Epithelial cell of proximal tubule (primary cell): ENCODE measurements at regions not wholly inside any gene's neighbourhood (a gene's known extent, or its start where the extent isn't known, plus 50 kb on each side); places are given as distances from the start of the nearest gene placed in this dataset.

Experiments
- DNase-seq: peaks from one replicate; pipeline ENCODE4 v3.0.0-alpha.2; 2011; ENCODE audit warnings: low read depth
- H3K4me3 ChIP-seq: 2 replicates; pipeline ENCODE4 v1.5.1; 2011; ENCODE audit warnings: low read depth, mild to moderate bottlenecking, low read length
- CTCF ChIP-seq: conservative IDR thresholded peaks from 2 replicates; pipeline ENCODE4 v1.5.1; 2012; ENCODE audit warnings: low read depth, mild to moderate bottlenecking, low read length

GRCh38 chr22:49561338-49561737 lies 266.3 kb downstream of the BRD1 start:
- no peak overlapping the region for H3K4me3 ChIP-seq
- no peak for TF ChIP-seq CTCF

GRCh38 chr22:49555526-49555925 lies 272.1 kb downstream of the BRD1 start:
- no peak for TF ChIP-seq CTCF
- H3K4me3 ChIP-seq = no peak overlapping the region
- DNase-seq = no peak

More at GRCh38 chr22:49561338-49561737, 266.3 kb downstream of the BRD1 start:
- no peak for DNase-seq

GRCh38 chr22:49554741-49555140 lies 272.9 kb downstream of the BRD1 start:
- DNase-seq = no peak
- TF ChIP-seq CTCF = no peak
- no peak overlapping the region for H3K4me3 ChIP-seq

GRCh38 chr22:49554296-49554625 lies 273.4 kb downstream of the BRD1 start:
- TF ChIP-seq CTCF = no peak
- DNase-seq = no peak
- H3K4me3 ChIP-seq = no peak overlapping the region

- no peak for TF ChIP-seq CTCF
- no peak for DNase-seq
These were observed 274.0 kb downstream of the BRD1 start for GRCh38 chr22:49553518-49554295.

GRCh38 chr22:49553076-49553475 lies 274.6 kb downstream of the BRD1 start:
- no peak for DNase-seq
- no peak for TF ChIP-seq CTCF
- H3K4me3 ChIP-seq = no peak overlapping the region

More at GRCh38 chr22:49553518-49554295, 274.0 kb downstream of the BRD1 start:
- no peak overlapping the region for H3K4me3 ChIP-seq

GRCh38 chr22:49551897-49552614 lies 275.6 kb downstream of the BRD1 start:
- H3K4me3 ChIP-seq = no peak overlapping the region
- TF ChIP-seq CTCF = no peak
- DNase-seq = no peak
